ENCODE measurements at regions not wholly inside any gene's neighbourhood (a gene's known extent, or its start where the extent isn't known, plus 50 kb on each side); places are given as distances from the start of the nearest gene placed in this dataset.
A peak's percentile ranks its signal among the peaks of the same experiment; 100 is the strongest.
"Not testable (repeated sequence)": the region's sequence is repeated elsewhere in the genome, so short reads cannot be mapped to it uniquely, and the experiment has no call there.

DNA sequence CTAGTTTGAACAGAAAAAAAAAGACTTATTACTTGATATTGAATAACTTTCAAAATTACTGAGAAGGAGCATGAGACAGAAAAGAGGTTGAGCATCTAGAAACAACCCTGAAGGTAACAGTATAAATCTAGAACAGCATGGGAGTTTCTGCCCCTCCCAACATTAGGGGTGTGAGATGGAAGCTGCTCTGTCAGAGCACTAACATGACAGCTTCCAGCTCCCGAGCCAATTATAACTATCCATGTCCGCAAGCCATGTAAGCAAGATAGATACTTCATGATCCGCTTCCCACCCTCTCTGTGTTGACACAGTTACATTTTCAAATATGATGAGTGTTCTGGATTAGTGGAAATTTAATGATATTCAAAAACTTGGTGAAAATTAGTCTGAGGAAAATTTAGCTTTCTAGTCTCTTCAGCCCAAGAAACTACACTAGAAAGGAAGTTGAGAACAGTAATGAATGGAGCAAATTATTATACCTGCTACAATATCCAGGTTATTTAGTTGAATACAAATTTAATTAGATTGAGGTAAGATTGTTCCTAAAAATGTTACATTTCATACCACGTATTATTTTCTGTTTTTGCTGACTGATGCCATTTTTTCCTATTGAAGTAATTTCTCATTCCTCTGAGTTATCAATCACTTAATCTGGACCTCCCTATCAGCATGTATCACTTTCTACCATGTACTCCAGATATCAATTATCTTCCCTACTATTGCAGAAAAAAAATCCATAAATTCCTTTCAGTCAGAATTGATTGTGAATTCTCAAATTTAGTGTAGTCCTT lies 129.3 kb upstream of the SLIT2 start:
- DNase-seq, result no peak

GRCh38 chr4:20119141-20119540 lies 132.6 kb upstream of the SLIT2 start:
- DNase-seq, result no peak

DNA sequence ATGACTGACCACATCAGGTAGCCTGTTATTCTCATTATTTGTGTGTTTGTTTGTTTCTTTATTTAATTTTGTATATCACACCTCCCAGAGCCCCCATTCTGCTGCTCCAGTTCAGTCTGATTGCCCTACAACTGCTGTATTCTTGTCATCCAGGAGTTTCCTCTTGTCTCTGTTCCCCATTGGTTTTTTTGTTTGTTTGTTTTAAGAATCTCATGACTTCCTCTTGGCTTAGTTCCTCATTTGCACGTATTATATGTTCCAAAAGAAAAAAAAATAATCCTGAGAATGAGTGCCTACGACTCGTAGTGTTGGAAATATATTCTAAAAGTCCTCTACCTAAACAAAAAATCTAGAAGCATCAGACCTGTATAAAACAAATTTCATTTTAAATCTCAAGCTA lies 142.3 kb upstream of the SLIT2 start:
- DNase-seq, result peak; percentile 47

GRCh38 chr4:20106921-20107320 lies 144.8 kb upstream of the SLIT2 start:
- DNase-seq, result no peak

- DNase-seq, result no peak
These were observed 149.9 kb upstream of the SLIT2 start for GRCh38 chr4:20101831-20102230.

- peak; percentile 66 for DNase-seq
These were observed 154.8 kb upstream of the SLIT2 start for GRCh38 chr4:20096911-20097310.

- peak; percentile 2 for DNase-seq
These were observed 155.7 kb upstream of the SLIT2 start for GRCh38 chr4:20095805-20096541.

- no peak for DNase-seq
These were observed 159.9 kb upstream of the SLIT2 start for GRCh38 chr4:20091781-20092180.

- no peak for DNase-seq
These were observed 164.2 kb upstream of the SLIT2 start for GRCh38 chr4:20087522-20087911.

- DNase-seq, result no peak
These were observed 164.7 kb upstream of the SLIT2 start for GRCh38 chr4:20086799-20087521.

- no peak for DNase-seq
These were observed 165.5 kb upstream of the SLIT2 start for GRCh38 chr4:20086067-20086798.

DNA sequence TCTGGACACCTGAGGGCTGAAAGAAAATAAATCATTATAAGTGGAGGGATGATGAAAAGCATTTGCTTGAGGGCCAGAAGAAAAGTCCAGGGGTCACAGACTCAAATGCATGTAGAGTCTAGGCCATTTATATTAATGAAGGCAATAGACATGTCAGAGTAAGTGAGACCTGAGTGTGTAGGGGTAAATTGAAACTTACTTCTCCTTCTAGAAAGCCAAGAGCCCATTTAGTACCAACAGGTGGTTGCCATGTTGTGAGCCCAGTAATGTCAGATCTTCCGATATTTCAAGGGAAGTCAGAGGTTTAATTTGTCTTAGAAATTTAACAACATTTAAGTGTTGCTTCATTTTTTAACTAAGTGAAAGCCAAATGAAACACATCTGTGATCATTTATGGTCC lies 166.1 kb upstream of the SLIT2 start:
- no peak for DNase-seq

DNA sequence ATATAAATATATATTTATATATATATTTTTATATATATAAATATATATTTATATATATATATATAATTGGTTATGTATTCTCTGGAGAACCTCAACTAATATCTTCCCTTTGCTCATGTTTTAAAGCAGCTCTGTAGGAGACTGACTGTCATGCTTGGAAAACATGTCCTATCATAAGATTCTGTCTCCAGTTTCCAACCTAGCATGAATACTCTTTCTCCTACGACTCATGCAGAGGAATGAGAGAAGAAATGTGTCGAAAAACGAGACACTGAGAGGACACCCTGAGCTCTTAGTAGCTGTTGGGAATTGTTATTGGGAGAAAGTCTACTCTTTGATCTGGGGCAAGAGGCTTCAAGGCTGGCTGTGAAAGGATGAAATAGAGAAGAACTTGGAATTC lies 166.5 kb upstream of the SLIT2 start:
- no peak for DNase-seq

DNA sequence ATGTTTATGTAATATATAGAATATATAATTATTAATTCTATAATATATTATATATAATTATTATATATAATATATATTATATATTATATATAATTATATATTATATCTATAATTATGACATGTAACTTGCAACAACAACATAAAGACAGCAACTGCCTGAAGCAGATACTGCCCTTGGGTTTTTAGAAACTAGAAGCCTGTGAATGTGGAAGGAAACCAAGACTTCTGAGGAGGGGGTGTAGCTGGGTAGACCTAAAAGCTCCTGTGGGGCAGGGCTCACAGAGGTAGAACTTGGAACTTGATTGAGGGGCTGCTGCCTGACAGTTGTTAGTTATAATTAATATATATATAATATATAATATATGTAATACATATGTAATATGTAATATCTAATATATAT lies 167.2 kb upstream of the SLIT2 start:
- DNase-seq, result no peak

DNA sequence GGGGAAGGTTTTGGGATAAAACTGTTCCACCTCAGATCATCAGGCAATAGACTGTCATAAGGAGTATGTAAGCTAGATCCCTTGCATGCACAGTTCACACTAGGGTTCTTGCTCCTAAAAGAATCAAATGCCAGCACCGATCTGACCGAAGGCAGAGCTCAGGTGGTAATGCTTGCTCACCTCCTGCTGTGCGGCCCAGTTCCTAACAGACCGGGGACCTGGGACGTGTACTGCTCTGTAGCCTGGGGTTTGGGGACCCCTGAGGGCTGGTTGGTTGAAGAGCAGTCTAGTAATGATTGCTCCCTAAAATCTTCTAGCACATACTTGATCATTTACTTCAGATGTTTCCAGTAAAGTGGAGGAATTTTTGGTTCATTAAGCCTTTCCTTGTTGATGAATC lies 173.1 kb upstream of the SLIT2 start:
- no peak for DNase-seq

DNA sequence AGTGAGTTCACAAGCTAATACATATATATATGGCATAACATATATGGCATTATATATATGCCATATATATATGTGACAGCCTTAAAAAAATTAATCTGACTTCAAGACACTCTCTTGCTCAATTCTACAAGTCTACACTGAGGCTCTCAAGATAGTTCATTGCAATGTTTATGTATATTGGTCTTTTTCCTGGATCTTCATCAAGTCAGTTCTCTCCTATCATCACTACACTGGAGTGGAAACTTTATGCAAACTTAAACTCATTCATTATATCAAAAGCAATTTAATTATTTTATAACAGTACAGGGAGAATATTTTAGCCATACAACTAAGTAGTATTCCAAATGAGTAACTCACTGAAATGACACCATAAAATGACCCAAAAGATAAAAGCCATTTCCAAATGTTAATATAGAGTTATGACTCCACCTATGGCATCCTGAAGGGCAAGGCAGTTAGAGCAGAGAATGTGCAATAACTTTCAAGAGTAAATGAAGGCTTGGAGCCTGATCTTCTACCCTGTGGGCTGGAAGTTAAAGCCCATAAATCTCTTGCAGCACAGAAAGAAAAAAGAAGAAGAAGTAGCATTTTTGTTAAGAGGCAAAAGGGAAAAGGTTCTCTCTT lies 176.3 kb upstream of the SLIT2 start:
- no peak for DNase-seq

- no peak for DNase-seq
These were observed 177.3 kb upstream of the SLIT2 start for GRCh38 chr4:20074450-20074849.

- DNase-seq, result no peak
These were observed 185.8 kb upstream of the SLIT2 start for GRCh38 chr4:20065952-20066351.

GRCh38 chr4:20062857-20063256 lies 188.8 kb upstream of the SLIT2 start:
- DNase-seq, result not testable (repeated sequence)

- DNase-seq, result no peak
These were observed 189.7 kb upstream of the SLIT2 start for GRCh38 chr4:20062054-20062453.

DNA sequence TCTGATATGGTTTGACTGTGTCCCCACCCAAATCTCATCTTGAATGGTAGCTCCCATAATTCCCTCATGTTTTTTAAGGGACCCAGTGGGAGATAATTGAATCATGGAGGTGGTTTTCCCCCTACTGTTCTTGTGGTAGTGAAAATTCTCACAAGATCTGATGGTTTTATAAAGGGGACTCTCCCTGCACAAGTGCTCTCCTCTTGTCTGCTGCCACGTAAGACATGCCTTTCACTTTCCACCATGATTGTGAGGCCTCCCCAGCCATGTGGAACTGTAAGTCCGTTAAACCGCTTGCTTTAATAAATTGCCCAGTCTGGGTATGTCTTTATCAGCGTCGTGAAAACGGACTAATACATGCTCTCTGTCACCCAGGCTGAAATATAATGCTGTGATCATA lies 200.9 kb upstream of the SLIT2 start:
- no peak for DNase-seq

DNA sequence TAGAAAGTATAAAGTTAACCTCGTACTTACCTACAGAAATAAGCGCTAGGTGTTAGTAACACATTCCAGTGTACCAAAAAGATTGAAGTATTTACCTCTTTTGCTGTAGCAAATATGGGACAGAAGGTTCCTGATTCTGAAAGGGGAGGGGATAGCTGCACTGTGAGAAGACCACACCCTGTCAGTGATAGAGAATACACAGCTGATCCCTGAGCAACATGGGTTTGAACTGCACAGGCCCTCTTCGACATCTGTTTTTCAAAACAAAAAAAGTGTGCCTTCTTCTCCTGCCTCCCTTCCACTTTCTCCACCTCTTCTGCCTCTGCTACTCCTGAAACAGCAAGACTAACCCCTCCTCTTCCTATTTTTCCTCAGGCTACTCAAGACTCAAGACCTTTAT lies 201.8 kb upstream of the SLIT2 start:
- DNase-seq, result no peak

Measured in inflammatory macrophage treated with lipopolysaccharide for 4 hours (primary cell).